ENCODE measurements at regions not wholly inside any gene's neighbourhood (a gene's known extent, or its start where the extent isn't known, plus 50 kb on each side); places are given as distances from the start of the nearest gene placed in this dataset.

GRCh38 chr11:28836285-28837081 lies 728.3 kb downstream of the METTL15 start:
- BruUV-seq (replicated peaks) = TSS peak; percentile 72
- H3K9me3 ChIP-seq (replicated peaks; ENCODE audit: control insufficient read depth, insufficient read depth, low read length) = no peaks in the 10 kb centered on the region
- intact Hi-C loops (cut with micrococcal nuclease) (loop anchor here (2.0 kb wide), 1 partner anchor 492 kb away; no protein-coding TSS in a partner anchor), dilution Hi-C loops (cut with MboI; ENCODE audit: extremely low pct_ligation_motif_present, low sequenced_read_pairs) (no loop called here)
- H3K4me3 ChIP-seq (replicated peaks in 1 of 3; ENCODE audit: insufficient read depth in 1 of 3, low read depth in 1 of 3, low read length in 3 of 3) = no peak overlapping the region
- no peaks in the 10 kb centered on the region for H3K27me3 ChIP-seq (ENCODE audit: control insufficient read depth in 2 of 2, insufficient read depth in 2 of 2, low read length in 2 of 2)
- no peaks in the 10 kb centered on the region for H3K9me1 ChIP-seq (replicated peaks; ENCODE audit: control insufficient read depth, extremely low read depth, insufficient read depth, low read length)
- TF ChIP-seq FOS (IDR thresholded peaks at IDR 0.05; ENCODE audit: borderline replicate concordance, insufficient read depth, low read length) = peak; percentile 57
- no peak for TF ChIP-seq MYC (IDR thresholded peaks at IDR 0.05; ENCODE audit: low read depth, low read length)
- peak; percentile 80 for TF ChIP-seq JUN (IDR thresholded peaks at IDR 0.05; ENCODE audit: borderline replicate concordance, insufficient read depth, insufficient read length, low read depth)
- peak; percentile 45 for TF ChIP-seq GATA2 (IDR thresholded peaks at IDR 0.05; ENCODE audit: insufficient read depth, insufficient read length, low read depth, low read length)
- TF ChIP-seq, protein P1, sequence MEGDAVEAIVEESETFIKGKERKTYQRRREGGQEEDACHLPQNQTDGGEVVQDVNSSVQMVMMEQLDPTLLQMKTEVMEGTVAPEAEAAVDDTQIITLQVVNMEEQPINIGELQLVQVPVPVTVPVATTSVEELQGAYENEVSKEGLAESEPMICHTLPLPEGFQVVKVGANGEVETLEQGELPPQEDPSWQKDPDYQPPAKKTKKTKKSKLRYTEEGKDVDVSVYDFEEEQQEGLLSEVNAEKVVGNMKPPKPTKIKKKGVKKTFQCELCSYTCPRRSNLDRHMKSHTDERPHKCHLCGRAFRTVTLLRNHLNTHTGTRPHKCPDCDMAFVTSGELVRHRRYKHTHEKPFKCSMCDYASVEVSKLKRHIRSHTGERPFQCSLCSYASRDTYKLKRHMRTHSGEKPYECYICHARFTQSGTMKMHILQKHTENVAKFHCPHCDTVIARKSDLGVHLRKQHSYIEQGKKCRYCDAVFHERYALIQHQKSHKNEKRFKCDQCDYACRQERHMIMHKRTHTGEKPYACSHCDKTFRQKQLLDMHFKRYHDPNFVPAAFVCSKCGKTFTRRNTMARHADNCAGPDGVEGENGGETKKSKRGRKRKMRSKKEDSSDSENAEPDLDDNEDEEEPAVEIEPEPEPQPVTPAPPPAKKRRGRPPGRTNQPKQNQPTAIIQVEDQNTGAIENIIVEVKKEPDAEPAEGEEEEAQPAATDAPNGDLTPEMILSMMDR (IDR thresholded peaks at IDR 0.05; ENCODE audit: extremely low read depth in 1 of 2, insufficient read depth in 1 of 2, low read depth in 1 of 2, low read length in 2 of 2) = no peak
- TF ChIP-seq POLR2A (IDR thresholded peaks at IDR 0.05; ENCODE audit: low read depth, low read length) = peak; percentile 82
- H3K9ac ChIP-seq (replicated peaks; ENCODE audit: extremely low read depth, insufficient read depth, low read length) = peak overlapping the region; percentile 85
- H4K20me1 ChIP-seq (replicated peaks; ENCODE audit: control insufficient read depth, extremely low read depth, insufficient read depth, low read length) = no peaks in the 10 kb centered on the region
- no peaks in the 10 kb centered on the region for H3K36me3 ChIP-seq (ENCODE audit: control insufficient read depth in 2 of 2, extremely low read depth in 1 of 2, insufficient read depth in 2 of 2, low read length in 2 of 2)
- H3K79me2 ChIP-seq (ENCODE audit: control insufficient read depth, insufficient read depth, low read length) = peaks cover 12% of the 10 kb centered on the region
- peaks cover 70% of the 10 kb centered on the region for H3K4me1 ChIP-seq (ENCODE audit: control insufficient read depth, extremely low read depth, insufficient read depth, low read length)
- H2AFZ ChIP-seq (ENCODE audit: low read depth, low read length) = peak overlapping the region; percentile 55
- POLR2A ChIA-PET = interaction anchor here (0.9 to 2.5 kb wide), 3 partner anchors 79 to 1137 kb away, joined by 3 to 18 read pairs (median 4); no protein-coding TSS in a partner anchor
- peak overlapping the region; percentile 96 for H3K27ac ChIP-seq (ENCODE audit: insufficient read depth, low read depth, low read length)
- DNase-seq (ENCODE audit: low read depth, low spot score) (peak; percentile 81), FAIRE-seq (no peak)
- peak overlapping the region; percentile 63 for H3K4me2 ChIP-seq (ENCODE audit: insufficient read depth, low read length)
- CTCF ChIA-PET = interaction anchor here (0.9 to 4.3 kb wide), 5 partner anchors 24 to 1137 kb away, joined by 3 to 26 read pairs (median 7); no protein-coding TSS in a partner anchor
